Endothelial cell of umbilical vein (primary cell): ENCODE measurements at regions not wholly inside any gene's neighbourhood (a gene's known extent, or its start where the extent isn't known, plus 50 kb on each side); places are given as distances from the start of the nearest gene placed in this dataset.

Experiments used
- BruUV-seq: library from RNA; stranded (reverse); fragments of 400-500 nt; replicated peaks from 2 replicates; lab custom pipeline; 2021; lab: Mats Ljungman, UMichigan
- CTCF ChIA-PET: fragments of 300-600, 350-600 bp; sonication (Branson Sonifier 250); formaldehyde crosslinking; loops from one replicate; lab custom pipeline; 2021; ENCODE audit warnings: antibody characterized with exemption, inconsistent platforms; lab: Charles Lee
- POLR2A ChIA-PET: fragments of 300-600, 350-600 bp; sonication (Branson Sonifier 250); formaldehyde crosslinking; loops from one replicate; lab custom pipeline; 2021; ENCODE audit warnings: antibody characterized with exemption, inconsistent platforms; lab: Charles Lee
- DNase-seq: peaks from one replicate; pipeline ENCODE4 v3.0.0-alpha.2; 2011; ENCODE audit warnings: low read depth, low spot score
- FAIRE-seq: peaks from 2 replicates; lab custom pipeline; 2011; peaks lifted over from hg19 to GRCh38; lab: Jason Lieb, UNC
- H2AFZ ChIP-seq: 2 replicates; pipeline ENCODE4 v1.6.0; 2012; ENCODE audit warnings: low read depth, low read length, control low read depth, inconsistent platforms
- H3K27ac ChIP-seq: 2 replicates; pipeline ENCODE4 v1.5.1; 2011; ENCODE audit warnings: low read depth, mild to moderate bottlenecking, control low read depth, low read length, moderate library complexity; ENCODE audit not compliant: insufficient read depth
- H3K27me3 ChIP-seq, 2 experiments: 2 replicates each; pipeline versions ENCODE4 v1.6.0 to v1.6.1; 2011; ENCODE audit warnings: low read length in 2 of 2, mixed read lengths in 1 of 2; ENCODE audit not compliant: control insufficient read depth in 2 of 2, insufficient read depth in 2 of 2
- H3K36me3 ChIP-seq, 2 experiments: 2 replicates in 1 of 2; 3 replicates in 1 of 2; pipeline ENCODE4 v1.5.1; 2011; ENCODE audit warnings: low read length in 2 of 2, mild to moderate bottlenecking in 1 of 2, moderate library complexity in 1 of 2; ENCODE audit not compliant: control insufficient read depth in 2 of 2, insufficient read depth in 2 of 2; ENCODE audit errors: extremely low read depth in 1 of 2
- H3K4me1 ChIP-seq: 3 replicates; pipeline ENCODE4 v1.5.1; 2011; ENCODE audit warnings: mild to moderate bottlenecking, low read length; ENCODE audit not compliant: control insufficient read depth, insufficient read depth; ENCODE audit errors: extremely low read depth
- H3K4me2 ChIP-seq: 2 replicates; pipeline ENCODE4 v1.6.1; 2011; ENCODE audit warnings: low read length, control low read depth, mixed read lengths; ENCODE audit not compliant: insufficient read depth
- H3K4me3 ChIP-seq, 3 experiments: fragments of 200-600 bp in 1 of 3; sonication (generic), shearing (Covaris generic) in 1 of 3; replicated peaks in 1 of 3; 2 replicates each; pipeline ENCODE4 v1.5.1; 2011 to 2016; ENCODE audit warnings: control low read depth in 3 of 3, low read length in 3 of 3, mild to moderate bottlenecking in 2 of 3, inconsistent platforms in 1 of 3, low read depth in 1 of 3, moderate library complexity in 1 of 3; ENCODE audit not compliant: insufficient read depth in 1 of 3
- H3K79me2 ChIP-seq: 2 replicates; pipeline ENCODE4 v1.6.0; 2012; ENCODE audit warnings: low read length, inconsistent platforms; ENCODE audit not compliant: control insufficient read depth, insufficient read depth
- H3K9ac ChIP-seq: replicated peaks from 2 replicates; pipeline ENCODE3; 2011; ENCODE audit warnings: low read length, control low read depth; ENCODE audit not compliant: insufficient read depth; ENCODE audit errors: extremely low read depth
- H3K9me1 ChIP-seq: replicated peaks from 3 replicates; pipeline ENCODE4 v1.6.0; 2011; ENCODE audit warnings: mild to moderate bottlenecking, low read length; ENCODE audit not compliant: control insufficient read depth, insufficient read depth; ENCODE audit errors: extremely low read depth
- H3K9me3 ChIP-seq: replicated peaks from 2 replicates; pipeline ENCODE4 v1.5.1; 2012; ENCODE audit warnings: low read length, inconsistent platforms; ENCODE audit not compliant: control insufficient read depth, insufficient read depth
- H4K20me1 ChIP-seq: replicated peaks from 2 replicates; pipeline ENCODE3; 2011; ENCODE audit warnings: mild to moderate bottlenecking, low read length; ENCODE audit not compliant: control insufficient read depth, insufficient read depth; ENCODE audit errors: extremely low read depth
- CTCF ChIP-seq, 2 donors: IDR thresholded peaks; 1 replicate in 1 of 2; 2 replicates in 1 of 2; pipeline ENCODE4 v1.5.1; 2011; ENCODE audit warnings: low read length in 2 of 2, mild to moderate bottlenecking in 2 of 2, moderate library complexity in 2 of 2, control low read depth in 1 of 2, inconsistent platforms in 1 of 2, low read depth in 1 of 2; ENCODE audit not compliant: insufficient read depth in 1 of 2; ENCODE audit errors: extremely low read depth in 1 of 2
- EZH2 ChIP-seq: IDR thresholded peaks from 2 replicates; pipeline ENCODE4 v1.6.1; 2012; ENCODE audit warnings: borderline replicate concordance, low read depth, mild to moderate bottlenecking, moderate library complexity, low read length, inconsistent platforms; ENCODE audit not compliant: severe bottlenecking
- FOS ChIP-seq: IDR thresholded peaks from 2 replicates; pipeline ENCODE4 v1.6.1; 2011; ENCODE audit warnings: mild to moderate bottlenecking, low read length, moderate library complexity, borderline replicate concordance; ENCODE audit not compliant: insufficient read depth
- GATA2 ChIP-seq: IDR thresholded peaks from 2 replicates; pipeline ENCODE4 v1.7.0; 2011; ENCODE audit warnings: low read depth, mild to moderate bottlenecking, moderate library complexity, mixed read lengths, low read length; ENCODE audit not compliant: insufficient read length, insufficient read depth
- JUN ChIP-seq: IDR thresholded peaks from 2 replicates; pipeline ENCODE4 v1.6.1; 2011; ENCODE audit warnings: borderline replicate concordance, low read depth; ENCODE audit not compliant: insufficient read length, insufficient read depth
- MAX ChIP-seq: IDR thresholded peaks from 2 replicates; pipeline ENCODE4 v1.6.1; 2011; ENCODE audit not compliant: insufficient read depth, insufficient read length
- MYC ChIP-seq: IDR thresholded peaks from one replicate; pipeline ENCODE4 v1.6.1; 2011; ENCODE audit warnings: mild to moderate bottlenecking, low read depth, low read length
- POLR2A ChIP-seq: IDR thresholded peaks from 2 replicates; pipeline ENCODE4 v1.6.1; 2012; ENCODE audit warnings: low read depth, mild to moderate bottlenecking, control low read depth, low read length
- POLR2AphosphoS5 ChIP-seq: IDR thresholded peaks from 2 replicates; pipeline ENCODE4 v1.6.1; 2012; ENCODE audit warnings: low read depth, mild to moderate bottlenecking, control low read depth, low read length, moderate library complexity; ENCODE audit not compliant: insufficient read depth
- dilution Hi-C: fragments of 300-500 bp; cut with MboI; formaldehyde crosslinking; loops from one replicate; pipeline ENCODE4 v1.15.0; 2019; ENCODE audit warnings: low sequenced_read_pairs; ENCODE audit not compliant: extremely low pct_ligation_motif_present
- intact Hi-C: fragments of 100-400 bp; cut with micrococcal nuclease; formaldehyde crosslinking; loops from one replicate; pipeline ENCODE4 v1.10.0; 2022

- no TSS peak for BruUV-seq
- Histone ChIP-seq H4K20me1 (no peaks in the 10 kb centered on the region), H3K27me3 (no peaks in the 10 kb centered on the region), H3K9ac (no peak overlapping the region), H3K4me3 (no peak overlapping the region), H3K9me1 (no peaks in the 10 kb centered on the region), H3K9me3 (no peaks in the 10 kb centered on the region), H3K79me2 (no peaks in the 10 kb centered on the region), H3K4me2 (no peak overlapping the region), H2AFZ (no peak overlapping the region), H3K36me3 (no peaks in the 10 kb centered on the region), H3K4me1 (peaks cover 10% of the 10 kb centered on the region), H3K27ac (no peak overlapping the region)
- FAIRE-seq (no peak), DNase-seq (no peak)
- TF ChIP-seq FOS (no peak), MYC (no peak), POLR2A (no peak), CTCF (IDR thresholded peaks at IDR 0.05; ENCODE audit: extremely low read depth in 1 of 2, insufficient read depth in 1 of 2, low read depth in 1 of 2, low read length in 2 of 2) (no peak), POLR2AphosphoS5 (no peak), GATA2 (no peak), JUN (no peak), EZH2 (no peak), MAX (no peak)
- ChIA-PET POLR2A (no interaction called here), CTCF (interaction anchor here (1.0 kb wide), 1 partner anchor 20 kb away, joined by 3 read pairs; no protein-coding TSS in a partner anchor)
- intact Hi-C loops = no loop called here
- dilution Hi-C loops = no loop called here
These were observed 81.1 kb upstream of the FLT1 start for GRCh38 chr13:28576067-28576466.
